H1 (cell line): ENCODE measurements at regions not wholly inside any gene's neighbourhood (a gene's known extent, or its start where the extent isn't known, plus 50 kb on each side); places are given as distances from the start of the nearest gene placed in this dataset.

ENCODE experiments used
- CTCF ChIA-PET: fragments of 300-600 bp; sonication (Branson Sonifier 250); formaldehyde crosslinking; loops from one replicate; lab custom pipeline; 2021; ENCODE audit not compliant: partially characterized antibody; lab: Charles Lee
- POLR2A ChIA-PET: fragments of 300-600 bp; sonication (Branson Sonifier 250); formaldehyde crosslinking; loops from one replicate; lab custom pipeline; 2021; ENCODE audit warnings: inconsistent platforms; ENCODE audit not compliant: partially characterized antibody; lab: Charles Lee
- DNase-seq, 2 experiments: peaks; one replicate each; pipeline versions ENCODE4 v3.0.0 to v3.0.0-alpha.2; 2010 to 2022; ENCODE audit warnings: low spot score in 2 of 2, low read depth in 1 of 2, mixed read lengths in 1 of 2
- FAIRE-seq: peaks from 2 replicates; lab custom pipeline; 2011; peaks lifted over from hg19 to GRCh38; lab: Jason Lieb, UNC
- H2AFZ ChIP-seq: 2 replicates; pipeline ENCODE4 v1.8.1; 2012; ENCODE audit warnings: low read length, inconsistent platforms
- H2AK5ac ChIP-seq: 2 replicates; pipeline ENCODE4 v1.6.1; 2013; ENCODE audit warnings: low read depth, low read length
- H2BK120ac ChIP-seq: replicated peaks from 2 replicates; pipeline ENCODE3; 2013; ENCODE audit warnings: low read depth, low read length, inconsistent platforms
- H2BK12ac ChIP-seq: 2 replicates; pipeline ENCODE4 v1.6.1; 2013; ENCODE audit warnings: low read depth, low read length
- H2BK15ac ChIP-seq: 2 replicates; pipeline ENCODE4 v1.6.1; 2013; ENCODE audit warnings: low read length
- H2BK20ac ChIP-seq: 2 replicates; pipeline ENCODE4 v1.6.1; 2013; ENCODE audit warnings: low read length
- H2BK5ac ChIP-seq: 2 replicates; pipeline ENCODE4 v1.6.1; 2013; ENCODE audit warnings: low read depth, low read length
- H3K14ac ChIP-seq: 2 replicates; pipeline ENCODE4 v1.6.1; 2013; ENCODE audit warnings: inconsistent platforms; ENCODE audit not compliant: insufficient read length
- H3K18ac ChIP-seq: 2 replicates; pipeline ENCODE4 v1.6.1; 2013; ENCODE audit warnings: low read length; ENCODE audit errors: extremely low read depth
- H3K23ac ChIP-seq: 2 replicates; pipeline ENCODE4 v1.6.1; 2013; ENCODE audit warnings: inconsistent platforms; ENCODE audit not compliant: insufficient read length
- H3K23me2 ChIP-seq: 2 replicates; pipeline ENCODE4 v1.6.1; 2013; ENCODE audit warnings: low read depth, low read length
- H3K27ac ChIP-seq: 2 replicates; pipeline ENCODE4 v1.6.1; 2011; ENCODE audit warnings: low read depth, low read length, inconsistent platforms
- H3K27me3 ChIP-seq, 4 experiments: replicated peaks in 1 of 4; 1 replicate in 1 of 4; 2 replicates in 3 of 4; pipeline versions ENCODE4 v1.6.1 to v1.8.1; 2011 to 2013; ENCODE audit warnings: low read length in 3 of 4, mild to moderate bottlenecking in 3 of 4, inconsistent platforms in 2 of 4, mixed read lengths in 2 of 4, moderate library complexity in 1 of 4; ENCODE audit not compliant: control insufficient read depth in 3 of 4, insufficient read depth in 3 of 4; ENCODE audit errors: extremely low read depth in 1 of 4
- H3K36me3 ChIP-seq, 4 experiments: 2 replicates each; pipeline versions ENCODE4 v1.6.1 to v1.8.1; 2011 to 2013; ENCODE audit warnings: mild to moderate bottlenecking in 4 of 4, low read length in 3 of 4, moderate library complexity in 2 of 4, control low read depth in 1 of 4, inconsistent platforms in 1 of 4; ENCODE audit not compliant: insufficient read depth in 4 of 4, control insufficient read depth in 2 of 4
- H3K4ac ChIP-seq: replicated peaks from 2 replicates; pipeline ENCODE3; 2013; ENCODE audit warnings: low read length, low read depth, mixed read lengths, inconsistent platforms; ENCODE audit not compliant: insufficient read length
- H3K4me1 ChIP-seq, 4 experiments: replicated peaks in 1 of 4; 1 replicate in 1 of 4; 2 replicates in 3 of 4; pipeline versions ENCODE4 v1.6.1 to v1.8.1; 2011 to 2013; ENCODE audit warnings: low read length in 3 of 4, inconsistent platforms in 2 of 4, mixed read lengths in 1 of 4; ENCODE audit not compliant: insufficient read depth in 4 of 4, control insufficient read depth in 3 of 4
- H3K4me2 ChIP-seq, 2 experiments: 2 replicates each; pipeline versions ENCODE4 v1.6.1 to v1.8.1; 2011 to 2013; ENCODE audit warnings: low read depth in 2 of 2, low read length in 2 of 2, control low read depth in 1 of 2, inconsistent platforms in 1 of 2, mild to moderate bottlenecking in 1 of 2; ENCODE audit not compliant: insufficient read depth in 1 of 2
- H3K4me3 ChIP-seq, 4 experiments: fragments of 200-600, 300-600 bp in 1 of 4; sonication (generic), shearing (Covaris generic), sonication (Bioruptor Twin) in 1 of 4; 2 replicates each; pipeline versions ENCODE4 v1.5.1 to v1.8.1; 2011 to 2016; ENCODE audit warnings: low read length in 4 of 4, low read depth in 3 of 4, control low read depth in 2 of 4, inconsistent platforms in 2 of 4, mild to moderate bottlenecking in 2 of 4, mixed read lengths in 1 of 4, moderate library complexity in 1 of 4; ENCODE audit not compliant: insufficient read depth in 2 of 4; ENCODE audit errors: extremely low read depth in 1 of 4
- H3K56ac ChIP-seq: replicated peaks from 2 replicates; pipeline ENCODE3; 2013; ENCODE audit warnings: low read depth, mild to moderate bottlenecking, mixed read lengths, low read length, inconsistent platforms; ENCODE audit not compliant: insufficient read length
- H3K79me1 ChIP-seq: 2 replicates; pipeline ENCODE4 v1.6.1; 2013; ENCODE audit warnings: low read depth, low read length, control low read depth
- H3K79me2 ChIP-seq, 2 experiments: 2 replicates each; pipeline versions ENCODE4 v1.6.1 to v1.8.1; 2012 to 2013; ENCODE audit warnings: low read length in 2 of 2, mild to moderate bottlenecking in 2 of 2, inconsistent platforms in 1 of 2; ENCODE audit not compliant: insufficient read depth in 2 of 2, control insufficient read depth in 1 of 2
- H3K9ac ChIP-seq, 4 experiments: replicated peaks in 1 of 4; 1 replicate in 1 of 4; 2 replicates in 3 of 4; pipeline versions ENCODE4 v1.6.1 to v1.8.1; 2011 to 2013; ENCODE audit warnings: low read depth in 3 of 4, low read length in 3 of 4, control low read depth in 2 of 4, mild to moderate bottlenecking in 2 of 4, moderate library complexity in 2 of 4, inconsistent platforms in 1 of 4; ENCODE audit errors: extremely low read depth in 1 of 4
- H3K9me3 ChIP-seq, 2 experiments: 2 replicates each; pipeline versions ENCODE4 v1.6.1 to v1.8.1; 2012 to 2013; ENCODE audit warnings: mild to moderate bottlenecking in 2 of 2, moderate library complexity in 2 of 2, control low read depth in 1 of 2, inconsistent platforms in 1 of 2, low read depth in 1 of 2, low read length in 1 of 2, mixed read lengths in 1 of 2; ENCODE audit not compliant: insufficient read depth in 2 of 2
- H4K20me1 ChIP-seq, 2 experiments: replicated peaks in 1 of 2; 2 replicates each; pipeline versions ENCODE3 to v1.8.1; 2011 to 2013; ENCODE audit warnings: inconsistent platforms in 2 of 2, low read length in 2 of 2, mild to moderate bottlenecking in 1 of 2; ENCODE audit not compliant: insufficient read depth in 2 of 2, control insufficient read depth in 1 of 2
- H4K5ac ChIP-seq: 2 replicates; pipeline ENCODE4 v1.6.1; 2013; ENCODE audit warnings: low read length, low read depth, mixed read lengths, inconsistent platforms; ENCODE audit not compliant: insufficient read length
- H4K8ac ChIP-seq: 2 replicates; pipeline ENCODE4 v1.8.0; 2013; ENCODE audit warnings: mild to moderate bottlenecking, moderate library complexity, low read length, inconsistent platforms; ENCODE audit not compliant: insufficient read depth; ENCODE audit errors: extremely low read depth
- H4K91ac ChIP-seq: replicated peaks from 2 replicates; pipeline ENCODE3; 2013; ENCODE audit warnings: low read length, mixed read lengths, inconsistent platforms; ENCODE audit not compliant: insufficient read length
- ATF3 ChIP-seq: IDR thresholded peaks from 2 replicates; pipeline ENCODE4 v1.6.1; 2011; ENCODE audit warnings: low read depth, mild to moderate bottlenecking, low read length; ENCODE audit not compliant: insufficient read depth
- BACH1 ChIP-seq: IDR thresholded peaks from 2 replicates; pipeline ENCODE4 v1.6.1; 2012; ENCODE audit warnings: low read length, improper control_type of control experiment
- CTBP2 ChIP-seq: IDR thresholded peaks from 2 replicates; pipeline ENCODE4 v1.7.0; 2011; ENCODE audit warnings: borderline replicate concordance, mild to moderate bottlenecking, moderate library complexity, mixed read lengths, low read length; ENCODE audit not compliant: insufficient read depth, insufficient read length
- EGR1 ChIP-seq: IDR thresholded peaks from 2 replicates; pipeline ENCODE4 v1.6.1; 2011; ENCODE audit warnings: low read depth, low read length, borderline replicate concordance
- JUND ChIP-seq: IDR thresholded peaks from 2 replicates; pipeline ENCODE4 v1.6.1; 2011; ENCODE audit warnings: mild to moderate bottlenecking, improper control_type of control experiment, low read length
- MAFK ChIP-seq: IDR thresholded peaks from 2 replicates; pipeline ENCODE4 v1.6.1; 2012; ENCODE audit warnings: low read depth, mild to moderate bottlenecking, improper control_type of control experiment, low read length
- PHF8 ChIP-seq: fragments of 200-600 bp; sonication (generic); conservative IDR thresholded peaks from 2 replicates; pipeline ENCODE4 v1.7.1; 2012; ENCODE audit warnings: low read depth, mild to moderate bottlenecking, inconsistent platforms, low read length, moderate library complexity
- POLR2A ChIP-seq, 2 experiments: IDR thresholded peaks; 1 replicate in 1 of 2; 2 replicates in 1 of 2; pipeline ENCODE4 v1.6.1; 2011; ENCODE audit warnings: low read depth in 2 of 2, low read length in 2 of 2, mild to moderate bottlenecking in 2 of 2; ENCODE audit errors: control extremely low read depth in 1 of 2
- RAD21 ChIP-seq, 2 experiments: IDR thresholded peaks in 1 of 2; conservative IDR thresholded peaks in 1 of 2; 2 replicates each; pipeline ENCODE4 v1.6.1; 2011; ENCODE audit warnings: low read depth in 2 of 2, low read length in 2 of 2, improper control_type of control experiment in 1 of 2, inconsistent platforms in 1 of 2, mild to moderate bottlenecking in 1 of 2, moderate library complexity in 1 of 2
- SIN3A ChIP-seq, 2 experiments: IDR thresholded peaks in 1 of 2; conservative IDR thresholded peaks in 1 of 2; 2 replicates each; pipeline ENCODE4 v1.6.1; 2011 to 2012; ENCODE audit warnings: low read length in 2 of 2, improper control_type of control experiment in 1 of 2, low read depth in 1 of 2, mild to moderate bottlenecking in 1 of 2
- SUZ12 ChIP-seq: fragments of 200-600 bp; sonication (generic); IDR thresholded peaks from 2 replicates; pipeline ENCODE4 v1.6.1; 2012; ENCODE audit warnings: mild to moderate bottlenecking, inconsistent platforms, low read length, moderate library complexity, mixed read lengths
- TAF1 ChIP-seq: IDR thresholded peaks from 2 replicates; pipeline ENCODE4 v1.6.1; 2011; ENCODE audit warnings: mild to moderate bottlenecking, low read depth, low read length
- TBP ChIP-seq: IDR thresholded peaks from 2 replicates; pipeline ENCODE4 v1.6.1; 2011; ENCODE audit warnings: low read depth, low read length, improper control_type of control experiment
- YY1 ChIP-seq: IDR thresholded peaks from 2 replicates; pipeline ENCODE4 v1.6.1; 2011; ENCODE audit warnings: low read depth, mild to moderate bottlenecking, low read length
- WGBS, 2 experiments: shearing (Covaris generic) in 1 of 2; methylation state at CpG; one replicate each; pipeline versions ENCODE4 v1.1.6 to v1.1.7; 2013 to 2015; ENCODE audit warnings: low lambda C conversion rate in 2 of 2, mixed read lengths in 2 of 2, inconsistent platforms in 1 of 2, low coverage in 1 of 2, missing lambda C conversion rate in 1 of 2; ENCODE audit not compliant: insufficient replicate concordance in 2 of 2, insufficient coverage in 1 of 2, insufficient read length in 1 of 2; ENCODE audit errors: extremely low coverage in 1 of 2, missing lambda C conversion rate in 1 of 2; 5-methylcytosine and 5-hydroxymethylcytosine counted together

GRCh38 chr4:179398414-179398813 is 1956.2 kb upstream of the AGA start:
- ChIA-PET CTCF (no interaction called here), POLR2A (interaction anchor here (0.5 kb wide), 1 partner anchor 788 kb away, joined by 3 read pairs; no protein-coding TSS in a partner anchor)
- TF ChIP-seq ATF3: no peak
- TF ChIP-seq TAF1: no peak
- no peak for TF ChIP-seq MAFK
- no peak for TF ChIP-seq JUND
- no peak for TF ChIP-seq CTBP2
- TF ChIP-seq PHF8: no peak
- TF ChIP-seq YY1: no peak
- TF ChIP-seq POLR2A (IDR thresholded peaks at IDR 0.05; ENCODE audit: control extremely low read depth in 1 of 2, low read depth in 2 of 2, low read length in 2 of 2): no peak
- no peak for TF ChIP-seq EGR1
- TF ChIP-seq SIN3A (conservative IDR thresholded peaks at IDR 0.05 in 1 of 2, IDR thresholded peaks at IDR 0.05 in 1 of 2; ENCODE audit: low read depth in 1 of 2, low read length in 2 of 2): no peak
- TF ChIP-seq SUZ12: no peak
- no peak for TF ChIP-seq RAD21 (IDR thresholded peaks at IDR 0.05 in 1 of 2, conservative IDR thresholded peaks at IDR 0.05 in 1 of 2; ENCODE audit: low read depth in 2 of 2, low read length in 2 of 2)
- TF ChIP-seq BACH1: no peak
- TF ChIP-seq TBP: no peak
- Histone ChIP-seq H3K23ac (no peak overlapping the region), H4K8ac (no peak overlapping the region), H3K23me2 (no peaks in the 10 kb centered on the region), H2BK5ac (no peak overlapping the region), H2AK5ac (no peak overlapping the region), H3K4me3 (no peak overlapping the region), H2BK15ac (no peak overlapping the region), H3K56ac (no peak overlapping the region), H3K36me3 (no peaks in the 10 kb centered on the region), H3K9me3 (no peaks in the 10 kb centered on the region), H3K27me3 (no peaks in the 10 kb centered on the region), H2BK120ac (no peak overlapping the region), H4K91ac (no peak overlapping the region), H3K18ac (no peak overlapping the region), H2AFZ (no peak overlapping the region), H2BK20ac (no peak overlapping the region), H3K4me2 (no peak overlapping the region), H3K79me2 (no peaks in the 10 kb centered on the region), H3K4me1 (peaks cover 0 to 3% (median under 1%) of the 10 kb centered on the region in 4 experiments; a peak in 2 of 7 replicates), H4K5ac (no peak overlapping the region), H3K4ac (no peak overlapping the region), H3K79me1 (no peaks in the 10 kb centered on the region), H2BK12ac (no peak overlapping the region), H3K14ac (no peak overlapping the region), H3K27ac (no peak overlapping the region), H3K9ac (0 out of 7 replicates have a peak overlapping the region, but pooled peaks of 1 of the 4 experiments have one; percentile 22), H4K20me1 (no peaks in the 10 kb centered on the region)
- DNase-seq (no peak), FAIRE-seq (no peak)
- WGBS, 2 experiments: 85% methylated on average over 5 of the region's 5 CpGs; no CpG with 5 or more reads in 1 of the 2 experiments
